Trophoblast cell (in vitro differentiated cells and primary cell): ENCODE measurements at regions not wholly inside any gene's neighbourhood (a gene's known extent, or its start where the extent isn't known, plus 50 kb on each side); places are given as distances from the start of the nearest gene placed in this dataset.
"Not testable (repeated sequence)": the region's sequence is repeated elsewhere in the genome, so short reads cannot be mapped to it uniquely, and the experiment has no call there.

Experiments
- DNase-seq, 2 donors: peaks; one replicate each; pipeline ENCODE4 v3.0.0-alpha.2; 2016
- H2AFZ ChIP-seq: 2 replicates; pipeline ENCODE4 v1.6.1; 2013; ENCODE audit warnings: low read length, moderate library complexity, mild to moderate bottlenecking; ENCODE audit not compliant: insufficient read depth, poor library complexity
- H2AK5ac ChIP-seq: 2 replicates; pipeline ENCODE4 v1.6.1; 2013; ENCODE audit warnings: mild to moderate bottlenecking, low read length
- H2BK120ac ChIP-seq: 2 replicates; pipeline ENCODE4 v1.6.1; 2013; ENCODE audit warnings: low read length, mild to moderate bottlenecking, moderate library complexity; ENCODE audit not compliant: insufficient read depth, poor library complexity
- H2BK12ac ChIP-seq: 2 replicates; pipeline ENCODE4 v1.6.1; 2013; ENCODE audit warnings: mild to moderate bottlenecking, low read length, moderate library complexity
- H2BK5ac ChIP-seq: 2 replicates; pipeline ENCODE4 v1.6.1; 2013; ENCODE audit warnings: low read length, low read depth, moderate library complexity, mild to moderate bottlenecking; ENCODE audit not compliant: poor library complexity
- H3K14ac ChIP-seq: 2 replicates; pipeline ENCODE4 v1.6.1; 2013; ENCODE audit warnings: mild to moderate bottlenecking, low read length
- H3K18ac ChIP-seq: 2 replicates; pipeline ENCODE4 v1.6.1; 2013; ENCODE audit warnings: mild to moderate bottlenecking, low read length
- H3K23ac ChIP-seq: 2 replicates; pipeline ENCODE4 v1.6.1; 2013; ENCODE audit warnings: low read length
- H3K27ac ChIP-seq: 2 replicates; pipeline ENCODE4 v1.5.1; 2013; ENCODE audit warnings: low read depth, mild to moderate bottlenecking, inconsistent platforms, low read length, moderate library complexity
- H3K27me3 ChIP-seq: 2 replicates; pipeline ENCODE4 v1.6.1; 2013; ENCODE audit warnings: inconsistent platforms, mild to moderate bottlenecking, low read length, moderate library complexity; ENCODE audit not compliant: insufficient read depth
- H3K36me3 ChIP-seq, 2 experiments: 1 replicate in 1 of 2; 2 replicates in 1 of 2; pipeline ENCODE4 v1.6.1; 2013; ENCODE audit warnings: low read length in 2 of 2, mild to moderate bottlenecking in 2 of 2, moderate library complexity in 1 of 2; ENCODE audit not compliant: insufficient read depth in 2 of 2, control insufficient read depth in 1 of 2
- H3K4ac ChIP-seq: 2 replicates; pipeline ENCODE4 v1.6.1; 2013; ENCODE audit warnings: low read depth, mild to moderate bottlenecking, low read length, moderate library complexity
- H3K4me1 ChIP-seq, 2 experiments: 1 replicate in 1 of 2; 2 replicates in 1 of 2; pipeline ENCODE4 v1.6.1; 2013; ENCODE audit warnings: low read length in 2 of 2, mild to moderate bottlenecking in 2 of 2, moderate library complexity in 1 of 2; ENCODE audit not compliant: insufficient read depth in 2 of 2, control insufficient read depth in 1 of 2
- H3K4me2 ChIP-seq: 2 replicates; pipeline ENCODE4 v1.6.1; 2013; ENCODE audit warnings: inconsistent platforms, mild to moderate bottlenecking, low read length, moderate library complexity
- H3K4me3 ChIP-seq: 2 replicates; pipeline ENCODE4 v1.5.1; 2013; ENCODE audit warnings: mild to moderate bottlenecking, low read depth, low read length, inconsistent platforms
- H3K79me1 ChIP-seq: one replicate; pipeline ENCODE4 v1.6.1; 2013; ENCODE audit warnings: low read length
- H3K79me2 ChIP-seq: 2 replicates; pipeline ENCODE4 v1.6.1; 2013; ENCODE audit warnings: low read length, mild to moderate bottlenecking; ENCODE audit not compliant: control insufficient read depth, insufficient read depth, poor library complexity
- H3K9ac ChIP-seq: 2 replicates; pipeline ENCODE4 v1.6.1; 2013; ENCODE audit warnings: mild to moderate bottlenecking, low read length
- H3K9me3 ChIP-seq: 2 replicates; pipeline ENCODE4 v1.6.1; 2013; ENCODE audit warnings: low read depth, mild to moderate bottlenecking, control low read depth, inconsistent platforms, low read length; ENCODE audit not compliant: insufficient read depth
- H4K12ac ChIP-seq: 2 replicates; pipeline ENCODE4 v1.6.1; 2013; ENCODE audit warnings: low read depth, mild to moderate bottlenecking, low read length, moderate library complexity
- H4K8ac ChIP-seq: 2 replicates; pipeline ENCODE4 v1.6.1; 2013; ENCODE audit warnings: low read depth, mild to moderate bottlenecking, low read length, moderate library complexity
- H4K91ac ChIP-seq: one replicate; pipeline ENCODE4 v1.6.1; 2013; ENCODE audit warnings: low read depth, mild to moderate bottlenecking, low read length, moderate library complexity
- WGBS: extraction: QIAGEN DNeasy Blood & Tissue Kit; methylation state at CpG from one replicate; pipeline ENCODE4 v1.1.7; 2013; ENCODE audit warnings: missing lambda C conversion rate; ENCODE audit not compliant: insufficient read length, insufficient coverage; ENCODE audit errors: extremely low coverage; 5-methylcytosine and 5-hydroxymethylcytosine counted together

- Histone ChIP-seq H4K12ac (no peak overlapping the region), H3K4ac (no peak overlapping the region), H3K4me1 (no peaks in the 10 kb centered on the region), H2BK5ac (no peak overlapping the region), H3K4me2 (no peak overlapping the region), H3K79me1 (no peaks in the 10 kb centered on the region), H3K79me2 (no peaks in the 10 kb centered on the region), H2AFZ (no peak overlapping the region), H3K14ac (no peak overlapping the region), H3K23ac (no peak overlapping the region), H4K91ac (no peak overlapping the region), H3K18ac (no peak overlapping the region), H3K27ac (no peak overlapping the region), H2BK120ac (no peak overlapping the region), H3K27me3 (no peaks in the 10 kb centered on the region), H3K4me3 (no peak overlapping the region), H3K9me3 (no peaks in the 10 kb centered on the region), H3K9ac (no peak overlapping the region), H3K36me3 (no peaks in the 10 kb centered on the region), H2BK12ac (no peak overlapping the region), H2AK5ac (no peak overlapping the region), H4K8ac (no peak overlapping the region)
- DNase-seq = no peak
- no CpG with 5 or more reads among the region's 1 CpG for WGBS
Measured at GRCh38 chr10:16155834-16156233, 281.0 kb upstream of the PTER start.

- no peak overlapping the region for H2BK5ac ChIP-seq
- no peak overlapping the region for H3K18ac ChIP-seq
- no peak overlapping the region for H3K14ac ChIP-seq
- H2BK12ac ChIP-seq = no peak overlapping the region
- no peaks in the 10 kb centered on the region for H3K79me1 ChIP-seq
- no peaks in the 10 kb centered on the region for H3K36me3 ChIP-seq
- no peak overlapping the region for H3K4ac ChIP-seq
- no peak overlapping the region for H2BK120ac ChIP-seq
- no CpG with 5 or more reads among the region's 7 CpGs for whole genome bisulfite sequencing
- H4K12ac ChIP-seq = no peak overlapping the region
- H3K4me1 ChIP-seq = no peaks in the 10 kb centered on the region
- H4K91ac ChIP-seq = no peak overlapping the region
- H2AK5ac ChIP-seq = no peak overlapping the region
- no peak overlapping the region for H3K4me2 ChIP-seq
- no peak overlapping the region for H3K9ac ChIP-seq
- H3K27ac ChIP-seq = no peak overlapping the region
- DNase-seq = no peak
- H3K9me3 ChIP-seq = no peaks in the 10 kb centered on the region
- no peaks in the 10 kb centered on the region for H3K79me2 ChIP-seq
- H4K8ac ChIP-seq = no peak overlapping the region
- H3K27me3 ChIP-seq = no peaks in the 10 kb centered on the region
- no peak overlapping the region for H3K4me3 ChIP-seq
- H3K23ac ChIP-seq = no peak overlapping the region
- H2AFZ ChIP-seq = no peak overlapping the region
Measured at GRCh38 chr10:16156681-16157080, 280.1 kb upstream of the PTER start.

- not testable (repeated sequence) for H4K12ac ChIP-seq, H3K36me3 ChIP-seq, H3K4ac ChIP-seq, H3K4me1 ChIP-seq, H2AK5ac ChIP-seq, H3K4me2 ChIP-seq, H2AFZ ChIP-seq, H3K79me2 ChIP-seq, H3K14ac ChIP-seq, H2BK12ac ChIP-seq, H3K23ac ChIP-seq, H4K8ac ChIP-seq, H3K18ac ChIP-seq, H3K9ac ChIP-seq, H3K79me1 ChIP-seq, DNase-seq, H4K91ac ChIP-seq, H2BK5ac ChIP-seq, H3K27me3 ChIP-seq, H3K27ac ChIP-seq, H3K9me3 ChIP-seq, H3K4me3 ChIP-seq, H2BK120ac ChIP-seq
- no CpG with 5 or more reads among the region's 3 CpGs for WGBS
Measured at GRCh38 chr10:16165067-16165466, 271.7 kb upstream of the PTER start.

GRCh38 chr10:16182144-16182543 is 254.7 kb upstream of the PTER start:
- no CpG with 5 or more reads among the region's 6 CpGs for WGBS
- Histone ChIP-seq H4K91ac (no peak overlapping the region), H3K18ac (no peak overlapping the region), H4K12ac (no peak overlapping the region), H3K27me3 (no peaks in the 10 kb centered on the region), H3K9me3 (peaks cover 3% of the 10 kb centered on the region), H3K27ac (no peak overlapping the region), H2BK5ac (no peak overlapping the region), H4K8ac (no peak overlapping the region), H2AK5ac (no peak overlapping the region), H2BK12ac (no peak overlapping the region), H2BK120ac (no peak overlapping the region), H3K23ac (no peak overlapping the region), H3K79me2 (no peaks in the 10 kb centered on the region), H2AFZ (no peak overlapping the region), H3K4ac (no peak overlapping the region), H3K4me3 (no peak overlapping the region), H3K79me1 (no peaks in the 10 kb centered on the region), H3K36me3 (no peaks in the 10 kb centered on the region), H3K4me2 (no peak overlapping the region), H3K4me1 (no peaks in the 10 kb centered on the region), H3K9ac (no peak overlapping the region), H3K14ac (no peak overlapping the region)
- DNase-seq = no peak
